ENCODE measurements at regions not wholly inside any gene's neighbourhood (a gene's known extent, or its start where the extent isn't known, plus 50 kb on each side); places are given as distances from the start of the nearest gene placed in this dataset.

- no peak for TF ChIP-seq EP300 (IDR thresholded peaks at IDR 0.05; ENCODE audit: low read depth)
- no peak for TF ChIP-seq CTCF (IDR thresholded peaks at IDR 0.05)
- TF ChIP-seq POLR2A (IDR thresholded peaks at IDR 0.05): no peak
Measured at GRCh38 chr13:32925506-32925905, 90.7 kb upstream of the KL start.
